ENCODE measurements at regions not wholly inside any gene's neighbourhood (a gene's known extent, or its start where the extent isn't known, plus 50 kb on each side); places are given as distances from the start of the nearest gene placed in this dataset.

GRCh38 chr2:184030245-184030644, 568.1 kb upstream of the ZNF804A start:
- H3K4me3 ChIP-seq (ENCODE audit: low read depth, low read length), result no peak overlapping the region
- DNase-seq (ENCODE audit: low read depth), result no peak
- no peak for TF ChIP-seq CTCF (conservative IDR thresholded peaks at IDR 0.05; ENCODE audit: low read depth, low read length)

- DNase-seq (ENCODE audit: low read depth), result no peak
- H3K4me3 ChIP-seq (ENCODE audit: low read depth, low read length), result no peak overlapping the region
- no peak for TF ChIP-seq CTCF (conservative IDR thresholded peaks at IDR 0.05; ENCODE audit: low read depth, low read length)
These were observed 567.3 kb upstream of the ZNF804A start for GRCh38 chr2:184030989-184031388.

GRCh38 chr2:184031402-184032147, 566.8 kb upstream of the ZNF804A start:
- no peak overlapping the region for H3K4me3 ChIP-seq (ENCODE audit: low read depth, low read length)
- no peak for TF ChIP-seq CTCF (conservative IDR thresholded peaks at IDR 0.05; ENCODE audit: low read depth, low read length)
- no peak for DNase-seq (ENCODE audit: low read depth)

- H3K4me3 ChIP-seq (ENCODE audit: low read depth, low read length), result no peak overlapping the region
- no peak for TF ChIP-seq CTCF (conservative IDR thresholded peaks at IDR 0.05; ENCODE audit: low read depth, low read length)
- no peak for DNase-seq (ENCODE audit: low read depth)
These were observed 565.3 kb upstream of the ZNF804A start for GRCh38 chr2:184032983-184033382.

- H3K4me3 ChIP-seq (ENCODE audit: low read depth, low read length), result no peak overlapping the region
- no peak for TF ChIP-seq CTCF (conservative IDR thresholded peaks at IDR 0.05; ENCODE audit: low read depth, low read length)
- no peak for DNase-seq (ENCODE audit: low read depth)
These were observed 561.1 kb upstream of the ZNF804A start for GRCh38 chr2:184037273-184037672.

- no peak for TF ChIP-seq CTCF (conservative IDR thresholded peaks at IDR 0.05; ENCODE audit: low read depth, low read length)
- no peak for DNase-seq (ENCODE audit: low read depth)
- H3K4me3 ChIP-seq (ENCODE audit: low read depth, low read length), result no peak overlapping the region
These were observed 558.8 kb upstream of the ZNF804A start for GRCh38 chr2:184039493-184039892.

GRCh38 chr2:184040230-184040629, 558.1 kb upstream of the ZNF804A start:
- DNase-seq (ENCODE audit: low read depth), result no peak
- TF ChIP-seq CTCF (conservative IDR thresholded peaks at IDR 0.05; ENCODE audit: low read depth, low read length), result no peak
- no peak overlapping the region for H3K4me3 ChIP-seq (ENCODE audit: low read depth, low read length)

All from choroid plexus epithelial cell (primary cell).